NCI-H187 treated with DMSO at 0.1 percent for 48 hours (cell line): ENCODE measurements at regions not wholly inside any gene's neighbourhood (a gene's known extent, or its start where the extent isn't known, plus 50 kb on each side); places are given as distances from the start of the nearest gene placed in this dataset.

ENCODE experiments used
- DNase-seq: peaks from one replicate; lab custom pipeline; 2025; lab: John Stamatoyannopoulos, UW

DNA sequence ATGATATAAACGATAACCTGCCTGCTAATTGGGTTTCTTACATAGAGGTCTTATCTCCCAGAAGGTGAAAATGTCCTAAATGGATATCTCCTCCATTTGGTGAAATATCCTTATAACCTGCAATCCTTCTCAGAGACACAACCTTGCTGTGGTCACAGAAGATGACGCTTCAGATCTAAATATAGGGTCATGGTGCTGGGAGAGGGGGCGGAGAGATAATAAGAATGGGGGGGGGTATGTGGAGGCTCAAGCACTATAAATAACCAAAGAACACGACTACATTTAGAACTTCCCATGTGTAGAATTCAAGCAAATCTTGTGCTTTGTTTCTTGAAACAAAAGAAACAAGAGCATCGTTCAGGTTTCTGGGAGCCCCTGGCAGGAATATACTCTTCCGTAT, 260.6 kb upstream of the ESRRG start:
- no peak for DNase-seq

GRCh38 chr1:216961516-216961915, 238.3 kb upstream of the ESRRG start:
- no peak for DNase-seq

GRCh38 chr1:216960716-216961115, 237.5 kb upstream of the ESRRG start:
- DNase-seq = no peak

DNA sequence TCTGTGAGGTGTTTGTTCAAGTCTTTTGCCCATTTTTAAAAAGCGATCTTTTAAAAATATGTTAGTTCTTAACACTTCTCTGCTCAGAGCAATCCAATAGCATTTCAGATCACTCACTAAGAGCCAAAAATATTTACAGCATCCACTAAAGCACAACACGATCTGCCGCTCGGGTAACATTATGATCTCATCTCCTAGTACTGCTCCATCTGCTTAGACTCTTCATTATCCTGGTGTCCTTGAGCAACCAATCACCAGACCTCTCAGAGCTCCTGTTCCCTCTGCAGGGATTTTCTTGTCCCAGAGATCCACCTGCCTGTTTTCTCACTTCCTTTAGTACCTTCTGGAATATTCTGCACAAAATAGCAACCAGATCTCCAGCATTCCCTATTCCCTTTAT, 235.3 kb upstream of the ESRRG start:
- DNase-seq = no peak

- no peak for DNase-seq
These were observed 230.3 kb upstream of the ESRRG start for GRCh38 chr1:216953495-216953894.

- DNase-seq = no peak
These were observed 229.6 kb upstream of the ESRRG start for GRCh38 chr1:216952864-216953263.

GRCh38 chr1:216945538-216946080, 222.4 kb upstream of the ESRRG start:
- no peak for DNase-seq

- DNase-seq = no peak
These were observed 221.8 kb upstream of the ESRRG start for GRCh38 chr1:216944864-216945510.

GRCh38 chr1:216937491-216937890, 214.3 kb upstream of the ESRRG start:
- no peak for DNase-seq

- no peak for DNase-seq
These were observed 213.6 kb upstream of the ESRRG start for GRCh38 chr1:216936779-216937178.

DNA sequence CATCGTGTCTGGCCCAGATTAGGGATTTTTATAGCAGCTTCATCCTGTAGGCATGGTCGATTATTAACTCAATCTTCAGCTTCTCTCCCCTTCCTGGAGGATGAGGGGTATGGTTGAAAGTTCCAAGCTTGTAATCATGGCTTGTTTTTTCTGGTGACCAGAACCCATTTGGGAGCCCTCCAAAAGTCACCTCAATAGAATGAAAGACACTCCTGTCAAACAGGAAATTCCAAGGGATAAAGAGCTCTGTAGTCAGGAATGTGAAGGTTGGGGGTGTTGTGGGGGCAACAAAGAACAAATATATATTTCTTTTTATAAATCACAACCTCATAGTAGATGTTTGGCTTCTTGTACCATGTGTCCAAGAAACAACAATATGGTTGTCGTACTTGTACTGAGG, 212.7 kb upstream of the ESRRG start:
- DNase-seq = no peak

DNA sequence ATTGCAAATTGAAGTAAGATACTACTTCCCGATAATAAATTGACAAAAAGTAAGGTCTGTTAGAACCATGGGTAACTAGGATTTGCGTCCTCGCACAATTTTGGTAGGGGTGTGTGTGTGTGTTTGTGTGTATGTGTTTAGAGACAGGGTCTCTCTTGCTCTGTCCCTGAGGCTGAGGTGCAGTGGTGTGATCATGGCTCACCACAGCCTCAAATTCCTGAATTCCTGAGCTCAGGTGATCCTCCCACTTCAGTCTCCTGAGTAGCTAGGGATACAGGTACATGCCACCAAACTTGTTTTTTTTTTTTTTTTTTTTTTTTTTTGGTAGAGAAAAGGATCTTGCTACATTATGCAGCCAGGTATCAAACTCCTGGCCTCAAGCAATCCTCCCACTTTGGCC, 209.2 kb upstream of the ESRRG start:
- DNase-seq = no peak

GRCh38 chr1:216929870-216930582, 206.8 kb upstream of the ESRRG start:
- no peak for DNase-seq

DNA sequence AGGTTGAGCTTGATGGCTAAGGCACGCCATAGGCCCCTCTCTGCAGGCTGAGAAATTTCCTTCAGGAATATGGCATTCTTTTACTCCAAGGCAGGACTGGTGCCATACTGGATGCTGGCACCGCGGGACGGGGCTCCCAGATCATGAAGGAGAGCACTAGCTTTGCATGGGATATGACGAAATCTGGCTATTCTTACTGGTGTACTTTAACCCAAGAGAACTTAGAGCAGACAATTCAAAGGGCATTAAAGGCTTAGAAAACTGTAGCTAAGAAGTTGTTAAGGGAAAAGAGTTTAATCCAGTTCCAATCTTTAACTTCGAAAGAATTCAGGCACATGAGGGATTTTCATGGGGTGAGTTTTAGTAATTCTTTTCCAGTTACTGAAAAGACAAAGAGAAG, 204.4 kb upstream of the ESRRG start:
- no peak for DNase-seq

GRCh38 chr1:216926720-216927510, 203.7 kb upstream of the ESRRG start:
- no peak for DNase-seq

- DNase-seq = no peak
These were observed 202.9 kb upstream of the ESRRG start for GRCh38 chr1:216925962-216926625.

- no peak for DNase-seq
These were observed 201.5 kb upstream of the ESRRG start for GRCh38 chr1:216924732-216925131.

DNA sequence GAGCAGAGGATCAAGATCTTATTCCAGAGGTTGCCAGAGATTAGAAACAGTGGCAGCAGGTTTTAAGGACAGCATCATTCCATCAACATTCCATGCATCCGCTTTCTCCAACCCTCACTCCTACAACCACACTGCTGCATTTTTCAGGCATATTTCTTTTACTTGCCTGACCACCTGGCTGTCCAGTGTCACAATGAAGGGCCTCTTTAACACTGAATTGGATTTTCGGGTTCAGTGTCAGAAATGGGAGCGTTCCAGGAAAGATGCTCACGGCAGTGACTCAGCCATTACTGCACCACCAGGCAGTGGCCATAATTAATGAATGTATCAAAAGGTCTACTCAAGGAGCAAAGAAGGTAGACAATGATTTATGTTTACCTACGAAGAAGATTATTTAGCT, 200.4 kb upstream of the ESRRG start:
- no peak for DNase-seq

DNA sequence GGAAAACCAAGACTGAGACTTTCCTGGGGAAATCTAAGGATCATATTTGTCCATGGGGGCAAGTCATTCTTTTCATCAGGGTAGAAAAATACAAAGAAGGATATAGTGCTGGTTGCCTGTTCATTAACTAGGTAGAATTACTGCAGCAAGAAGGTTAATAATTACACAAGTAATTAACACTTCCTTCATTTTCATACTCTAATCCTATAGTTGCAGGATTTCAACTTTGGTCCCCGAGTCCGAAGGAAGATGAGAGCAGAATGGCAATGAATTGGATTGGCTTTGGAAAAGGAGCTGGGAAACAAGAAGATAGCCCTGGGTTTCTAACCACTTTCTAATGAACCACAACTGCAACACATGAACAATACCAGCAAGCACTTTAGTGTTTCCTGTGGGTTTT, 199.2 kb upstream of the ESRRG start:
- DNase-seq = no peak

GRCh38 chr1:216921866-216922265, 198.6 kb upstream of the ESRRG start:
- DNase-seq = no peak

GRCh38 chr1:216919060-216919970, 196.1 kb upstream of the ESRRG start:
- no peak for DNase-seq
